ENCODE measurements at regions not wholly inside any gene's neighbourhood (a gene's known extent, or its start where the extent isn't known, plus 50 kb on each side); places are given as distances from the start of the nearest gene placed in this dataset.

DNA sequence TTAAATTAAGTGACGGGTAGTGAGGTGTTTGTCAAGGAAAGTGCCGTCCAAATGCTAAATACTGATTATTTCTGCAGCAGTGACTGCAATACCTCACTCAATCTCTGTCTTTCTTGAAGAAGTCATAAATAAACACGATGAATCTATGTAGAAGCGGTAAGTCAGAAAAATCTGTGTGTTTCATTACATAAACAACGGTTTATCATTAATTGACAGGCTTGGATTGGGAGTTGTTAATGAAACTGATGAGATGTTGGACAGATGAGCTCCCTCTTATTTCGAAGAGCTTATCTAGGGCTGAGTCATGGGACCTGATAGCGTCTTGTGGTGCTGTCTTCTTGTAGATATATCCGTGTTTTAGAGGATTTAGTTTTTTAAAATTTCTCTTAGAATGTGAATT, 92.2 kb upstream of the SAMD11 start:
- Histone ChIP-seq H3K4me3 (ENCODE audit: low read depth in 2 of 2, low read length in 1 of 2) (no peak overlapping the region), H3K27ac (ENCODE audit: low read depth in 2 of 2, low read length in 1 of 2) (no peak overlapping the region), H3F3A (replicated peaks; ENCODE audit: insufficient read depth) (no peaks in the 10 kb centered on the region), H3K9me3 (no peaks in the 10 kb centered on the region), H4K20me1 (ENCODE audit: insufficient read depth) (no peaks in the 10 kb centered on the region), H3K9ac (no peak overlapping the region), H3K9me2 (no peaks in the 10 kb centered on the region), H3K36me3 (replicated peaks in 1 of 2; ENCODE audit: control insufficient read depth in 1 of 2, insufficient read depth in 2 of 2, low read length in 1 of 2) (no peaks in the 10 kb centered on the region), H3K27me3 (ENCODE audit: insufficient read depth) (no peaks in the 10 kb centered on the region), H3K79me2 (ENCODE audit: insufficient read depth) (no peaks in the 10 kb centered on the region), H2AFZ (ENCODE audit: low read depth) (no peak overlapping the region), H3K4me1 (ENCODE audit: control insufficient read depth in 1 of 2, insufficient read depth in 2 of 2, low read depth in 1 of 2, low read length in 1 of 2) (no peaks in the 10 kb centered on the region), H3K4me2 (no peak overlapping the region)
- ChIA-PET POLR2A (no interaction called here), CTCF (no interaction called here)
- WGBS (ENCODE audit: low lambda C conversion rate), result 95% methylated on average over 8 of the region's 8 CpGs
- TF ChIP-seq, protein P1, sequence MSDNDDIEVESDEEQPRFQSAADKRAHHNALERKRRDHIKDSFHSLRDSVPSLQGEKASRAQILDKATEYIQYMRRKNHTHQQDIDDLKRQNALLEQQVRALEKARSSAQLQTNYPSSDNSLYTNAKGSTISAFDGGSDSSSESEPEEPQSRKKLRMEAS (IDR thresholded peaks at IDR 0.05; ENCODE audit: low read depth), result no peak
- TF ChIP-seq, protein P2, sequence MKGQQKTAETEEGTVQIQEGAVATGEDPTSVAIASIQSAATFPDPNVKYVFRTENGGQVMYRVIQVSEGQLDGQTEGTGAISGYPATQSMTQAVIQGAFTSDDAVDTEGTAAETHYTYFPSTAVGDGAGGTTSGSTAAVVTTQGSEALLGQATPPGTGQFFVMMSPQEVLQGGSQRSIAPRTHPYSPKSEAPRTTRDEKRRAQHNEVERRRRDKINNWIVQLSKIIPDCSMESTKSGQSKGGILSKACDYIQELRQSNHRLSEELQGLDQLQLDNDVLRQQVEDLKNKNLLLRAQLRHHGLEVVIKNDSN (IDR thresholded peaks at IDR 0.05; ENCODE audit: borderline replicate concordance, low read depth), result no peak
- TF ChIP-seq FOXM1 (IDR thresholded peaks at IDR 0.05; ENCODE audit: low read depth) (no peak), TCF12 (IDR thresholded peaks at IDR 0.05) (no peak), GABPA (IDR thresholded peaks at IDR 0.05; ENCODE audit: low read depth) (no peak), RXRA (IDR thresholded peaks at IDR 0.05; ENCODE audit: borderline replicate concordance, low read depth) (no peak), FOXJ3 (CRISPR knock-in tag; IDR thresholded peaks at IDR 0.05) (no peak), JUND (IDR thresholded peaks at IDR 0.05) (no peak), RFX5 (IDR thresholded peaks at IDR 0.05; ENCODE audit: low read length) (no peak), TAF1 (IDR thresholded peaks at IDR 0.05; ENCODE audit: borderline replicate concordance, low read depth, low read length) (no peak), NRF1 (IDR thresholded peaks at IDR 0.05; ENCODE audit: low read depth, low read length) (no peak), SIN3A (IDR thresholded peaks at IDR 0.05; ENCODE audit: borderline replicate concordance, low read depth, low read length) (no peak), NFIC (IDR thresholded peaks at IDR 0.05; ENCODE audit: borderline replicate concordance) (no peak)
- DNase-seq, result no peak

GRCh38 chr1:832136-832535, 91.6 kb upstream of the SAMD11 start:
- ChIA-PET POLR2A (no interaction called here), CTCF (no interaction called here)
- H3K4me2 ChIP-seq, result no peak overlapping the region
- H3F3A ChIP-seq (replicated peaks; ENCODE audit: insufficient read depth), result no peaks in the 10 kb centered on the region
- H3K36me3 ChIP-seq (replicated peaks in 1 of 2; ENCODE audit: control insufficient read depth in 1 of 2, insufficient read depth in 2 of 2, low read length in 1 of 2), result no peaks in the 10 kb centered on the region
- no peaks in the 10 kb centered on the region for H3K27me3 ChIP-seq (ENCODE audit: insufficient read depth)
- no peak overlapping the region for H3K4me3 ChIP-seq (ENCODE audit: low read depth in 2 of 2, low read length in 1 of 2)
- no peaks in the 10 kb centered on the region for H4K20me1 ChIP-seq (ENCODE audit: insufficient read depth)
- no peak for DNase-seq
- no peak overlapping the region for H2AFZ ChIP-seq (ENCODE audit: low read depth)
- H3K9me2 ChIP-seq, result no peaks in the 10 kb centered on the region
- H3K4me1 ChIP-seq (ENCODE audit: control insufficient read depth in 1 of 2, insufficient read depth in 2 of 2, low read depth in 1 of 2, low read length in 1 of 2), result no peaks in the 10 kb centered on the region
- no peak overlapping the region for H3K27ac ChIP-seq (ENCODE audit: low read depth in 2 of 2, low read length in 1 of 2)
- no peaks in the 10 kb centered on the region for H3K9me3 ChIP-seq
- no peaks in the 10 kb centered on the region for H3K79me2 ChIP-seq (ENCODE audit: insufficient read depth)
- H3K9ac ChIP-seq, result no peak overlapping the region
- no peak for TF ChIP-seq GATA2 (CRISPR knock-in tag; IDR thresholded peaks at IDR 0.05)
- no peak for TF ChIP-seq YY1 (IDR thresholded peaks at IDR 0.05; ENCODE audit: low read depth)
- no peak for TF ChIP-seq REST (IDR thresholded peaks at IDR 0.05; ENCODE audit: low read depth, low read length)
- no peak for TF ChIP-seq FOXJ3 (CRISPR knock-in tag; IDR thresholded peaks at IDR 0.05)
- no peak for TF ChIP-seq SIN3A (IDR thresholded peaks at IDR 0.05; ENCODE audit: borderline replicate concordance, low read depth, low read length)
- TF ChIP-seq, protein P3, sequence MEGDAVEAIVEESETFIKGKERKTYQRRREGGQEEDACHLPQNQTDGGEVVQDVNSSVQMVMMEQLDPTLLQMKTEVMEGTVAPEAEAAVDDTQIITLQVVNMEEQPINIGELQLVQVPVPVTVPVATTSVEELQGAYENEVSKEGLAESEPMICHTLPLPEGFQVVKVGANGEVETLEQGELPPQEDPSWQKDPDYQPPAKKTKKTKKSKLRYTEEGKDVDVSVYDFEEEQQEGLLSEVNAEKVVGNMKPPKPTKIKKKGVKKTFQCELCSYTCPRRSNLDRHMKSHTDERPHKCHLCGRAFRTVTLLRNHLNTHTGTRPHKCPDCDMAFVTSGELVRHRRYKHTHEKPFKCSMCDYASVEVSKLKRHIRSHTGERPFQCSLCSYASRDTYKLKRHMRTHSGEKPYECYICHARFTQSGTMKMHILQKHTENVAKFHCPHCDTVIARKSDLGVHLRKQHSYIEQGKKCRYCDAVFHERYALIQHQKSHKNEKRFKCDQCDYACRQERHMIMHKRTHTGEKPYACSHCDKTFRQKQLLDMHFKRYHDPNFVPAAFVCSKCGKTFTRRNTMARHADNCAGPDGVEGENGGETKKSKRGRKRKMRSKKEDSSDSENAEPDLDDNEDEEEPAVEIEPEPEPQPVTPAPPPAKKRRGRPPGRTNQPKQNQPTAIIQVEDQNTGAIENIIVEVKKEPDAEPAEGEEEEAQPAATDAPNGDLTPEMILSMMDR (IDR thresholded peaks at IDR 0.05), result no peak
- TF ChIP-seq RAD21 (IDR thresholded peaks at IDR 0.05; ENCODE audit: low read length), result no peak
- TF ChIP-seq FOSL2 (IDR thresholded peaks at IDR 0.05; ENCODE audit: borderline replicate concordance, low read depth), result no peak
- no peak for TF ChIP-seq EP300 (IDR thresholded peaks at IDR 0.05; ENCODE audit: borderline replicate concordance in 1 of 2, low read depth in 1 of 2, low read length in 1 of 2)
- TF ChIP-seq, protein P2 (IDR thresholded peaks at IDR 0.05; ENCODE audit: borderline replicate concordance, low read depth), result no peak
- TF ChIP-seq MEF2A (IDR thresholded peaks at IDR 0.05; ENCODE audit: borderline replicate concordance, low read depth), result no peak
- no peak for TF ChIP-seq CHD2 (IDR thresholded peaks at IDR 0.05; ENCODE audit: low read length, partially characterized antibody)
- 88% methylated on average over 11 of the region's 13 CpGs for WGBS (ENCODE audit: low lambda C conversion rate)

All from SK-N-SH (cell line).